SKM-1 (cell line): ENCODE measurements at regions not wholly inside any gene's neighbourhood (a gene's known extent, or its start where the extent isn't known, plus 50 kb on each side); places are given as distances from the start of the nearest gene placed in this dataset.

Source experiments
- DNase-seq: peaks from one replicate; lab custom pipeline; 2025; ENCODE audit not compliant: unreplicated experiment; lab: John Stamatoyannopoulos, UW

GRCh38 chr2:176641436-176641835, 372.2 kb downstream of the MTX2 start:
- no peak for DNase-seq

GRCh38 chr2:176642074-176642473, 372.8 kb downstream of the MTX2 start:
- DNase-seq: no peak

- no peak for DNase-seq
Observed at GRCh38 chr2:176643646-176644045, 374.4 kb downstream of the MTX2 start.

- no peak for DNase-seq
Observed at GRCh38 chr2:176645494-176645893, 376.3 kb downstream of the MTX2 start.

- DNase-seq: no peak
Observed at GRCh38 chr2:176646033-176646615, 376.9 kb downstream of the MTX2 start.

GRCh38 chr2:176647325-176648165, 378.3 kb downstream of the MTX2 start:
- no peak for DNase-seq

- DNase-seq: no peak
Observed at GRCh38 chr2:176648700-176649297, 379.6 kb downstream of the MTX2 start.

GRCh38 chr2:176650104-176650837, 381.0 kb downstream of the MTX2 start:
- no peak for DNase-seq

GRCh38 chr2:176650838-176651555, 381.8 kb downstream of the MTX2 start:
- DNase-seq: no peak

- peak; percentile 79 for DNase-seq
Observed at GRCh38 chr2:176652300-176653182, 383.3 kb downstream of the MTX2 start.

- no peak for DNase-seq
Observed at GRCh38 chr2:176653479-176654443, 384.5 kb downstream of the MTX2 start.

- DNase-seq: no peak
Observed at GRCh38 chr2:176656038-176656775, 387.0 kb downstream of the MTX2 start.

- no peak for DNase-seq
Observed at GRCh38 chr2:176656776-176657140, 387.5 kb downstream of the MTX2 start.

GRCh38 chr2:176657393-176657792, 388.2 kb downstream of the MTX2 start:
- DNase-seq: no peak

- DNase-seq: no peak
Observed at GRCh38 chr2:176658708-176659107, 389.5 kb downstream of the MTX2 start.

- DNase-seq: no peak
Observed at GRCh38 chr2:176662753-176663152, 393.5 kb downstream of the MTX2 start.

GRCh38 chr2:176664478-176664877, 395.2 kb downstream of the MTX2 start:
- no peak for DNase-seq

- DNase-seq: no peak
Observed at GRCh38 chr2:176665086-176665485, 395.8 kb downstream of the MTX2 start.
